Stomach (tissue), 4 donors: ENCODE measurements at regions not wholly inside any gene's neighbourhood (a gene's known extent, or its start where the extent isn't known, plus 50 kb on each side); places are given as distances from the start of the nearest gene placed in this dataset.

Experiments
- CTCF ChIP-seq, 7 experiments: fragments of 450-650 bp in 4 of 7; fragments of 200-600 bp in 3 of 7; sonication (generic) in 3 of 7; IDR thresholded peaks; one replicate each; pipeline ENCODE4 v1.5.1; 2016 to 2019; ENCODE audit warnings: antibody characterized with exemption in 7 of 7, control low read depth in 2 of 7, mild to moderate bottlenecking in 1 of 7
- POLR2A ChIP-seq, 4 donors: fragments of 450-650 bp; IDR thresholded peaks; one replicate each; pipeline ENCODE4 v1.6.1; 2016; ENCODE audit warnings: antibody characterized with exemption in 4 of 4, control low read depth in 2 of 4, mild to moderate bottlenecking in 1 of 4, moderate library complexity in 1 of 4
- POLR2AphosphoS5 ChIP-seq, 3 donors: sonication (generic); formaldehyde crosslinking; IDR thresholded peaks; one replicate each; pipeline ENCODE4 v1.6.1; 2016; ENCODE audit warnings: antibody characterized with exemption in 3 of 3

- TF ChIP-seq CTCF (IDR thresholded peaks at IDR 0.05) (no peak), POLR2AphosphoS5 (IDR thresholded peaks at IDR 0.05) (no peak), POLR2A (IDR thresholded peaks at IDR 0.05) (no peak)
Observed at GRCh38 chr16:26214581-26215174, 522.9 kb downstream of the HS3ST4 start.
